ENCODE measurements at regions not wholly inside any gene's neighbourhood (a gene's known extent, or its start where the extent isn't known, plus 50 kb on each side); places are given as distances from the start of the nearest gene placed in this dataset.
"Not testable (repeated sequence)": the region's sequence is repeated elsewhere in the genome, so short reads cannot be mapped to it uniquely, and the experiment has no call there.

DNA sequence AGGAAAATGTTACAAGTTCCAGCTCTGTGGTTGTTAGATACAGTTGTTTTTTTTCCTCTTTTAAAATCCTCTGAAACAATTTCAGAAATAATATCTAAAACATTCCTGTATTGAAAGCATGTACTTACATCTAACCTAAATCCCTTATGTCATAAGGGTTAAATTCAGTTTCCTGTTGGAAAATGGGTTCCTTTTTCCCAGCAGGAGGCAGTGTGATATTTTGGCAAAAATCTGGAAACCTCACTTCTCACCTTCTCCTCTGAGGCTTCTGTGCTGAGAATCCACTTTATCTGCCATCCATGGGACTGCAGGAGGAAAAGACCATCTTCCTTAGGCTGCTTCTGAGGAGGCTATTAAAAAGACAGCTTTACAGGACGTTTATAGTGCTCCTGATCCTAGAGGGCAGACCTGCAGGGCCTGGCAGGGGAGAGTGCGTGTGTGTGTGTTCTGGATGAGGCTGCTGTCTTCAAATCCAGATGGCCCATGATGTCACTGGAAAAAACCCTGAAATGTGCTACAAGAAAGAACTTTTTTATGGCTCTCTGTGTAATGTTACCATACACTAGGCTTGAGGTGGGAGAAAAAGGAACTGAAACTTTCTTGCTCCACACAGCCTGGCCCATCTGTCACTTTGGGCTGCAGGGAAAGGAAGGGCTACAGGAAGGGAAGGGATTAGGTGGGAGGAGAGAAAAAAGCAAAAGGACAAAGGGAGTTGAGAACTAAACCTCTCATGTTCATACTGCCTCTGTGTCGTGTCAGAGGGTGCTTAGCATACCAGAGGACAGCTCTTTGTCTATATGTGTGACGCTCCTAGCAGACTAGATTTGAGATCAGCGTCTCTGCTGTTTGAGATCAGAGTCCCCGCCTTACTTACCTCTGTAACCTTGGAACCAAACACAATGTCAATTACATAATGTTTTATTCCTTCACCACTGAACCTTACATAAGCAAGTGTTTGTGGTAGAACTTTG is 379.2 kb upstream of the SPAG17 start:
- ATAC-seq: no peak

GRCh38 chr1:118558933-118559332 is 373.9 kb upstream of the SPAG17 start:
- no peak for ATAC-seq

- no peak for ATAC-seq
Measured at GRCh38 chr1:118556936-118557335, 371.9 kb upstream of the SPAG17 start.

- ATAC-seq: no peak
Measured at GRCh38 chr1:118555638-118556037, 370.6 kb upstream of the SPAG17 start.

DNA sequence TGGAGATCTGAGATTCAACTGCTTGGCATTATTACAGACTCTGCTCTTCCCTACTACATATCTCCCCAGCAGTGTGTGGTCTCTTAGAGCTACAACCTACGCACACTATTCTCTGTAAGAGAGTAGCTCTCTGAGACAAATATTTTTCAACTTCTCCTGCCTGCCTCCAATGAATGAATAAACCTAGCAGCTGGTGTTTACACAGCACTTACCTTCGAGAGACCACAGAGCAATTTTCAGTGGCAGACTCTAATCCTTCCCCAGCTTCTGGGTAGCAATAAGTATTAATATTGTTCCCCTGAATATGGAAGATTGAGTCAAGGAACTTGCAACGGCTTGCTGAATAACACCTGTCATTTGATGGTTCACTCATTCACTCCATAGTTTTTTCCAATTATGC is 350.9 kb upstream of the SPAG17 start:
- no peak for ATAC-seq

- not testable (repeated sequence) for ATAC-seq
Measured at GRCh38 chr1:118511922-118512321, 326.9 kb upstream of the SPAG17 start.

- no peak for ATAC-seq
Measured at GRCh38 chr1:118504867-118505266, 319.8 kb upstream of the SPAG17 start.

DNA sequence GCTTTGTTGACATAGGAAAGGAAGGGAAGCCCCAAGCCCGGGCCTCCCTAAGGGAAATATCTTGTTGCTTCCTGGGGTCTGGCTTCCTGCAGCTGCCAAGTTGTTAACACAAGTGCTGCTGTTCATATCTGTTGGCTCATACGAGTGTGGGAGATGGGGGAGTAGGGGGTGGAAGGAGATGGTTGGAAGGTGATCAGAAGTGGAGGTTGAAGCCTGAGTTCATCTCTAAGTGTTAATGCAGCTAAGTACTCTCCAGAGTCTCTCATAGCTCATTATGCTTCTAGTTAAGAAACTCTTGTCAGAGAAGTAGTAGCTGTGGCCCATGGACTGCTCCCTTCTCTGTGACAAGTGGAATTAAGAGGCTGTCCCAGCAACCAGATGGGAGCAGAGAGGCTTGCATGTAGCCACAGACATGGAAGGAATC is 319.2 kb upstream of the SPAG17 start:
- ATAC-seq: no peak

- ATAC-seq: no peak
Measured at GRCh38 chr1:118503752-118504151, 318.7 kb upstream of the SPAG17 start.

DNA sequence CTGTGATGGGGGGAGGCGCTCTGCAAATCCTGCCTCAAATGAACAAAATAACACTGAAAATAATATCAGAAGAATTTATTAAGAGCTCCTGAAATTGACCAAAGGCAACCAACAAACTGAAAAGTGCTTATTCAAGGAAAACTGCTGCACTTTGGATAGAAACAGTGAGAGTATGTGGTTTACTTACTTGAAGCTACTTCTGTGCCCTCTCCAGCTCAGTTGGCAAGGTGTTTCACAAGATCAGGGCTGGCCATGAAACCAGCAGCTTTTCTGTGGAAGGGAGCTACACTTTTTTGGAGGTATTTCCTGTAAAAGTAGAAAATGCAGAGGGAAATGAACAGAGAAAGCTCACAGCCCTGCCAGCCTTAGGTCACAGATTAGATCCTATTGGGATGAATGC is 310.0 kb upstream of the SPAG17 start:
- no peak for ATAC-seq

GRCh38 chr1:118488787-118489186 is 303.8 kb upstream of the SPAG17 start:
- ATAC-seq: no peak

DNA sequence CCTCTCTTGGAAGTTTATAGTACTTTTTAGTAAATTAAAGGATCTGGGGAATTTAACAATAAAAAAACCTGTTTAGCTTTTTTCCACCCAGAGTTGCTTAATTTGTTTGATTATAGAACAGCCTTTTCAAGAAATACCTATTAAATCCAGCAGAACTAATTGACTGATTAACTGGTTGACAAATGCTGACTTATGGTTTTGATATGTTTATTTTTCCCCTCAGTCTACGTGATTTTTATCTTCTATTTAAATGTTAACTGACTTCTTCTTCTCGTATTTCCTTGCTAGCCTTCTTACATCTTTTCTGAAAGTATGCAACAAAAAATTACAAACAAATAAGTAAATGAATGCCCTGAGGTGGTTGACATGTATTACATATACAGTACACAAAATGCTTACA is 302.9 kb upstream of the SPAG17 start:
- ATAC-seq: no peak

DNA sequence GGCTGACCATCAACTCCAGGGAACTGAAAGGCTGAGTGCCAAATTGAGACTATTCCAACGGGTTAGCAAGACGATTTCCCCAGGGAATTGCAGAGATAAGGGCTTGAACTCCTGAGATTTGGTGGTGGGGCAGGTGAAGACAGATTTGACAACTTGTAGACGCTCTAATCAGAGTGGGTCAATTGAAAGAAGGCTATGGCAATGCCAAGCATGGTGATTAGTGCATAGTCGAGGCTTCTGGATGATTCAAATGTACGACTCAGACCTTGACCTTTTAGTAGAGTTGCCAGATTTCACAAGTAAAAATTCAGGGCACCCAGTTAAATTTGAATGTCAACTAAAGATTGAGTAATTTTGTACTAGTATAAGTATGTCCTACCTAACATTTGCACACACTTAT is 302.1 kb upstream of the SPAG17 start:
- no peak for ATAC-seq

DNA sequence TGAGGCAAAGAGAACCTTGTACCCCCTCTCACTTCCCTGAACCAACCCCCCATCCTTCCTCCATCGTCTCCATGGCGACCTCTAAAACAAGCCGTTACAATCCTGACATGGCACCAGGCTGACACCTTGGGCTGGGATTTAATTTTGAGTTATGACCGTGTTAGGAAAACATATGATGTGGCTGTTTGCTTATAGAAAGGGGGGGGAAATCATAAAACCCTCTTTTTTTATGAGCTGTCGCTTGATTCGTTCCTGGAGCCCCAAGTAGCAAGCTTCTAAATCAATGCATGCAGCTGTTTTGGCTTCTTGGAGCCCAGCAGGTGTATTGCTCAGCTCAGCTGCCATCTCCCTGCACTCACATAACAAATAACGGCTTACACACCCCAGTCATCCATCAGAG is 301.2 kb upstream of the SPAG17 start:
- ATAC-seq: no peak

DNA sequence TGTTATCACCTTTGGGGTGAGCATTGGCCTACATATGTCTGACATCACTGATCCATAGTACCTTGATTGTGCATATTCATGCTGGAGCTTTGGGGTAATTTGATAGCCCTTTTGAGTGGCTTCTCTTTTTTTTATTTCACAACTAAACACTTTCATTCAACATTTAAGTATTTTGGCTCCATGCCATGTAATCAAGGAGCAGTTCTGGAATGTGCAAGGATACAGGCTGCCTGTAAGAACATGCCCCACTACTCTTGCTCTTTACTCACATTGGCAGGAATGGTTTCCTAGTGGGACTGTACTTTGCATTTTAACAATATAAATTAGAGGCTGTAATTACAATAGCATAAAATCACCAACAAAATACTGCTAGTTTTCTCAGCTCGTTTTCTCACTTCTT is 300.7 kb upstream of the SPAG17 start:
- ATAC-seq: peak; percentile 48

DNA sequence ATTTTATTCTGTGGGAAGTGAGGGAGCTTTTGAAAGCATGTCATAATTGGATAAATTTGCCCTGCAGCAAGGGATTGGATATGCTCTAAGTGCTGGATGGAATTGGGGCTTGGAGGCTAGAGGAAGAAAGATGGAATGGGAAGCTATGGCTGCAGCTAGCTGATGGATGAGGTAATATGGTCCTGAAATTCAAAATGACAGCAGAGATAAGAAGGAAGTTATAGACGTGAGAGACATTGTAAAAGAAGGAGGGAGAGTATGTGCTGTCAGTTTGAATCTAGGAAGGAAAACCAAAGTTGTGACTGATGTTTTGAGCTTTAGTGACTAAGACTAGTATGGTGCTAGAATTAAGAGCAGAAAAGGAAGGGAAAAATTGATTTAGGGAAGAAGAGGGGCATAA is 299.9 kb upstream of the SPAG17 start:
- no peak for ATAC-seq

DNA sequence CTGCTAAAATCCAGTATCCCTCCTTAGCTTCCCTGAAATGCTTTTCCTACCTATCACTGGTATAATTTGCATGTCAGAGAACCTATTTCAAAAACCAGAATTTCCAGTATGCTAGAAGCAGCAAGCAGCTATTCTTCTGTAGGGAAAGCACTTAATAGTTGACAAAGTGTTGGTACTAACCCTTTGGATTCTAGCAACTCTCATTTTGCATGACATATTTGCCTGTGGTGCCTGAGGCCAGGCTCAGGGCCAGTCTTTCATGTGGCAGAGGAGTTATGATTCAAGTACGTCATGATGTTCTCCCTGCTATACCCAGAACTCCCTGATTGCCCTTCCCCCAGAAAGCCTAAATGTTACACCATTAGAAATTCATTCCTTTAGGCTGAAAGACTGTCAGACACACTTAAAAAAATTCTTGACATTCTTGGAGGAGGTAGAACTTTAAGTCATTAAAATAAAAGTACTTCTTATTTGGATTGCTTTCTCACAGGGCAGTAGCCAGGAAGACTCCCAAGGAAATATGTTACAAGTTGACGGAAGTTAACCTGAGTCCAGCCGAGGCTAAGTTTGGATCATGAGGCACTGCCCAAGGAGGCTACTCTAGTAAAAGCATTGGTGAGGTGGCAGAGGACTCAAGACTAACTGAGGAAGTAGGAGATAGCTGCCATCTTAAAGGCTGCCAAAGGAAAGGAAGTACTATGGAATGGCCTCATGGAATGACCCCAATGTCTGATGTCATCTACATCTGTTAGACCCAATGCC is 298.4 kb upstream of the SPAG17 start:
- no peak for ATAC-seq

DNA sequence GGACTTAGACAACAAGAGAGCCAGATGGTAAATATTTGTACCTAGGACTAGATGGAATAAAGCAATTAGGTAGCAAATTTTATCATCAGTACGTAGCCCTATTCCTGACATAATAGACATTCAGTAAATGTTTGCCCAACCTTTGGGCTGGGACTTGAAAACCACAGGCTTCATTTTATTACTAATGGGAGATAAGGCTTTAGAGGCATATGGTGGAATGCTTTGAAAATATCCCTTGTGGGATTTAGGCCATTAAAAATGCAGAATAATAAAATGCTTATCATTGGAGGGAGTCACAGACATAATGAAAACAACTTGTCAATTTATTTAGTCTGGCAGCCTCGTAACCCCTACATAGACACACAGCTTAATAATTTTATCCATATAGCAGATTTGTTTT is 296.1 kb upstream of the SPAG17 start:
- no peak for ATAC-seq

DNA sequence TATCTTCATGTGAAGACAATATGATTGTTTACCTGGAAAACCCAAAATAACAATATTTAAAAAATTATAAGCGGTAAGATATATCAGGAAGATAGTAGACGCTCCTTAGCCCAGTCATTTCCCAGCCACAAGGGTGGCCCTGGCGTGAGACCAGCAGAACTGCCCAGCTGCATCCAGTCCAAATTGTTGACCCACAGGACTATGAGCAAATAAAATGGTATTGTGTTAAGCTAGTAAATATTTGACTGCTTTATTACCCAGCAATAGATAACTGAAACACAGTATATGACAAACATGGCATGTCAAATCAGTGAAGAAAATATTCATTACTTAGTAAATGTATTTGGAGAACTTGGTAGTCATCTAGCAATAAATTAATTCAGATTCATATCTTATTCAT is 294.3 kb upstream of the SPAG17 start:
- ATAC-seq: no peak

- ATAC-seq: no peak
Measured at GRCh38 chr1:118473825-118474224, 288.8 kb upstream of the SPAG17 start.

- ATAC-seq: not testable (repeated sequence)
Measured at GRCh38 chr1:118464460-118464859, 279.4 kb upstream of the SPAG17 start.

- no peak for ATAC-seq
Measured at GRCh38 chr1:118461154-118461553, 276.1 kb upstream of the SPAG17 start.

DNA sequence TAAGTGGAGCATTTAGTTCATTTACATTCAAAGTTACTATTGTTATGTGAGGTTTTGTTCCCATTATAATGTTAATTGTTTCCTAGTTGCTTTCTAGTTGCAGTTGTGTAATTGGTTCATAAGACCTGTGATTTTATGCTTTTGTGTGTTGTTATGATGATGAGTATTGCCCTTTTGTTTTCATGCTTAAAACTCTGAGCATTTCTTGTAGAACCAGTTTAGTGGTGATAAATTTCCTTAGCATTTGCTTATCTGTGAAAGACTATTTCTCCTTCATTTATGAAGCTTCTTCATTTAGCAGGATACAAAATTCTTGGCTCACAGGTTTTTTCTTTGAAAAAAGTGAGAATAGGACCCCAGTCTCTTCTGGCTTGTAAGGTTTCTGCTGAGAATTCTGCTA is 274.8 kb upstream of the SPAG17 start:
- ATAC-seq: no peak

DNA sequence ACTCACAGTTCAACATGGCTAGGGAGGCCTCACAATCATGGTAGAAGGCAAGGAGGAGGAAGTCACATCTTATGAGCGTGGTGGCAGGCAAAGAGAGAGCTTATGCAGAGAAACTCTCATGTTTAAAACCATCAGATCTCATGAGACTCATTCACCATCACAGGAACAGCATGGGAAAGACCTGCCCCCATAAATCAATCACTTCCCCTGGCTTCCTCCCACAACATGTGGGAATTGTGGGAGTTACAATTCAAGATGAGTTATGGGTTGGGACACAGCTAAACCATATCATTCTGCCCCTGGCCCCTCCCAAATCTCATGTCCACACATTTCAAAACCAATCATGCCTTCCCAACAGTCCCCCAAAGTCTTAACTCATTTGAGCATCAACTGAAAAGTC is 268.8 kb upstream of the SPAG17 start:
- ATAC-seq: not testable (repeated sequence)
